Fibroblast of pulmonary artery (primary cell): ENCODE measurements at regions not wholly inside any gene's neighbourhood (a gene's known extent, or its start where the extent isn't known, plus 50 kb on each side); places are given as distances from the start of the nearest gene placed in this dataset.
A peak's percentile ranks its signal among the peaks of the same experiment; 100 is the strongest.

ENCODE experiments used
- DNase-seq: peaks from one replicate; pipeline ENCODE4 v3.0.0-alpha.2; 2010; ENCODE audit warnings: low read depth
- H3K4me3 ChIP-seq: replicated peaks from 2 replicates; pipeline ENCODE4 v1.5.1; 2011; ENCODE audit warnings: low read depth, mild to moderate bottlenecking, control low read depth, low read length, moderate library complexity
- TF ChIP-seq, protein P1 (sequence below): IDR thresholded peaks from 2 replicates; pipeline ENCODE4 v1.5.1; 2011; ENCODE audit warnings: mild to moderate bottlenecking, control low read depth, low read length, inconsistent platforms; ENCODE audit errors: missing control alignments

DNA sequence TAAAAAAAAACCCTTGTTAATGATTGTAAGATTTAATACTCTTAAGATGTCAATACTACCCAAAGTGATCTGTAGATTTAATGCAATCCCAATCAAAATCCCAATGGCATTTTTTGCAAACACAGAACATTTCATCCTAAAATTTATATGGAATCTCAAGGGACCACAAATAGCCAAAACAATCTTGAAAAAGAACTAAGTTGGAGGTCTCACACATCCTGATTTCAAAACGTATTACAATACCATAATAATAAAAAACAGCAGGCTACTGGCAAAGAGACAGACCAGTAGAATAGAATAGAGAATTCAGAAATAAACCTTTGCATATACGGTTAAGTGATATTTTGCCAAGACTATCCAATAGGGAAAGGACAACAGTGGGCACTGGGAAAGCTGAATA, 331.9 kb upstream of the JARID2 start:
- no peak overlapping the region for H3K4me3 ChIP-seq
- TF ChIP-seq, protein P1, sequence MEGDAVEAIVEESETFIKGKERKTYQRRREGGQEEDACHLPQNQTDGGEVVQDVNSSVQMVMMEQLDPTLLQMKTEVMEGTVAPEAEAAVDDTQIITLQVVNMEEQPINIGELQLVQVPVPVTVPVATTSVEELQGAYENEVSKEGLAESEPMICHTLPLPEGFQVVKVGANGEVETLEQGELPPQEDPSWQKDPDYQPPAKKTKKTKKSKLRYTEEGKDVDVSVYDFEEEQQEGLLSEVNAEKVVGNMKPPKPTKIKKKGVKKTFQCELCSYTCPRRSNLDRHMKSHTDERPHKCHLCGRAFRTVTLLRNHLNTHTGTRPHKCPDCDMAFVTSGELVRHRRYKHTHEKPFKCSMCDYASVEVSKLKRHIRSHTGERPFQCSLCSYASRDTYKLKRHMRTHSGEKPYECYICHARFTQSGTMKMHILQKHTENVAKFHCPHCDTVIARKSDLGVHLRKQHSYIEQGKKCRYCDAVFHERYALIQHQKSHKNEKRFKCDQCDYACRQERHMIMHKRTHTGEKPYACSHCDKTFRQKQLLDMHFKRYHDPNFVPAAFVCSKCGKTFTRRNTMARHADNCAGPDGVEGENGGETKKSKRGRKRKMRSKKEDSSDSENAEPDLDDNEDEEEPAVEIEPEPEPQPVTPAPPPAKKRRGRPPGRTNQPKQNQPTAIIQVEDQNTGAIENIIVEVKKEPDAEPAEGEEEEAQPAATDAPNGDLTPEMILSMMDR = no peak
- DNase-seq = no peak

DNA sequence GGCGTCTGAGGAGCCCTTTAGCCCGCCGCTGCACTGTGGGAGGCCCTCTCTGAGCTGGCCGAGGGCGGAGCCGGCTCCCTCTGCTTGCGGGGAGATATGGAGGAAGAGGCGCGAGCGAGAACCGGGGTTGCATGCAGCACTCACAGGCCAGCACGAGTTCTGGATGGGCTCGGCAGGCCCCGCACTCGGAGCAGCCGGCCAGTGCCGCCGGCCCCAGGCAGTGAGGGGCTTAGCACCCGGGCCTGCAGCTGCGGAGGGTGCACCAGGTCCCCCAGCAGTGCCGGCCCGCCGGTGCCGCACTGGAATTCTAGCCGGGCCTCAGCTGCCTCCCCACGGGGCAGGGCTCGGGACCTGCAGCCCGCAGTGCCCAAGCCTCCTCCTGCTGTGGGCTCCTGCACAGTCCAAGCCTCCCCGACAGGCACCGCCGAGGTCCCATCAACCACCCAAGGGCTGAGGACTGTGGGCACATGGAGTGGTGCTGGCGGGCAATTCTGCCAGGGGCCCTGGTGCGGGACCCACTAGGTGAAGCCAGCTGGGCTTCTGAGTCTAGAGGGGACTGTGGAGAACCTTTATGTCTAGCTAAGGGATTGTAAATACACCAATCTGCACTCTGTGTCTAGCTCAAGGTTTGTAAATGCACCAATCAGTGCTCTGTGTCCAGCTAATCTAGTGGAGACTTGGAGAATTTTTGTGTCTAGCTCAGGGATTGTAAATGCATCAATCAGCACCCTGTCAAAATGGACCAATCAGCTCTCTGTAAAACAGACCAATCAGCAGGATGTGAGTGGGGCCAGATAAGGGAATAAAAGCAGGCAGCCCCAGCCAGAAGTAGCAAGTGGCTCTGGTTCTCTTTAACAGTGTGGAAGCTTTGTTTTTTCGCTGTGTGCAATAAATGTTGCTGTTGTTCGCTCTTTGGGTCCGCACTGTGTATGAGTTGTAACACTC, 329.7 kb upstream of the JARID2 start:
- TF ChIP-seq, protein P1 = no peak
- no peak overlapping the region for H3K4me3 ChIP-seq
- DNase-seq = no peak

DNA sequence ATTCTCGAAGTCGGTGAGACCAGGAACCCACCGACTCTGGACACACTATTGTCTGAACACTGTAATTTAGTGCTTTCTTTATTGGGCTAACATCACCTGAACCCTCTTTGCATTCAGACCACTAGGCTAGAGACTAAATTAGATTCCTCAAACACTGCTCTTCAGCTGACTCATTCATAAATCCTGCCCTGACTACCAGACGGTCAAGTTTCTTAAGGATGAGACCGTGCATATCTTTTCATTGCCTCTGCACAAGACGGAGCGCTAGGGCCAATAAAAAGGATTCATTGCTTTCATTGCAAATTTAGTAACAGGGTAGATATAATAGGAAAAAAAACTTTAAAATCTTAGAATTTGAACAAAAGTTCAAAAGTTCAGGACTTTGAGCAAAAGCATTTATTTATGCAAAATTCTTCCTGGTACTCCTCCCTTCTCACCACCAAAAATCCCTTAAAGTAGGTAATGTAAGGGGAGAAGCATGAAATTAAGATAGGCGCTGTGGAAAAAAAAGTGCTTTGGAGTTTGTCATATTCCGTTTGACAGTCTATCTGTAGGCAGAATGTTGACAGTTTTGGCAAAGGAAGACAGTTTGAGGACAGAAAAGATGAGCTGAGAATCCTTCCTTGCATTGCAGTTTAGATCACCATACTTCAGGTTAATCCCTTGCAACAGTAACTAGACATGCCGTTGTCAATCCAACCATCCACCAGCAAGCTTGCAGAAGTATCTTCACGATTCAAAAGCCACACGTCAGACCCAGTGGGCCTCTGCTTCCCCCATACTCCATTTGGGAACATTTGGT, 328.6 kb upstream of the JARID2 start:
- peak; percentile 28 for DNase-seq
- no peak overlapping the region for H3K4me3 ChIP-seq
- TF ChIP-seq, protein P1 = no peak

DNA sequence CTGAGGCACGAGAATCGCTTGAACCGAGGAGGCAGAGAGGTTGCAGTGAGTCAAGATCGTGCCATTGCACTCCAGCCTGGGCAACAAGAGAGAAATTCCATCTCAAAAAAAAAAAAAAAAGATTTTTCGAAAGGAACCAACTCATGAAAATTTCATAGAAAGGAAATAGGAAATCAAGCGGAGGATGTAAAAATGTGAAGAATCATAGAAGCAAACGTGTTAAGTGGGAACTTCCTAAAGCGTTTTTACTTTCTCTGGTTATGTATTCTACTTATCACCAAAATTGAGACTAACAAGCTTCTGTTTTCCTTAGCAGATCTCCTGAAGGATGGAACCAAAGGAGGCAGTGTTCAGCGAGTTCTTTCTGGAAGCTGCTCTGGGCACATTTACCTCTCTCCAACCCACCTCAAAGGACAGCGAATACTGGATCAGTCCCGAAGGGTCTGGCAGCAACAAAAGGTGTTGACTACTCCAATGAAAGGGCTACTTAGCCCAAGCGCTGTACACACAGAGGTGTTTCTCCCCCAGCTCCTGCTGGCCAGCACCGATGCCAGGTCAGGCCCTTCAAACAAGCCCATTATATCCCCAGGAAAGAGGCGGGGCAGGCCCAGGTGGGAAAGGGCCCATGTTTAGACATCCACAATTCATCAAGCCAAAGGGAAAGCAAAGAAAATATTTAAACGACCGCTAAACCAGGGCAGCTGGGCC, 327.5 kb upstream of the JARID2 start:
- no peak overlapping the region for H3K4me3 ChIP-seq
- DNase-seq = no peak
- TF ChIP-seq, protein P1 = no peak

DNA sequence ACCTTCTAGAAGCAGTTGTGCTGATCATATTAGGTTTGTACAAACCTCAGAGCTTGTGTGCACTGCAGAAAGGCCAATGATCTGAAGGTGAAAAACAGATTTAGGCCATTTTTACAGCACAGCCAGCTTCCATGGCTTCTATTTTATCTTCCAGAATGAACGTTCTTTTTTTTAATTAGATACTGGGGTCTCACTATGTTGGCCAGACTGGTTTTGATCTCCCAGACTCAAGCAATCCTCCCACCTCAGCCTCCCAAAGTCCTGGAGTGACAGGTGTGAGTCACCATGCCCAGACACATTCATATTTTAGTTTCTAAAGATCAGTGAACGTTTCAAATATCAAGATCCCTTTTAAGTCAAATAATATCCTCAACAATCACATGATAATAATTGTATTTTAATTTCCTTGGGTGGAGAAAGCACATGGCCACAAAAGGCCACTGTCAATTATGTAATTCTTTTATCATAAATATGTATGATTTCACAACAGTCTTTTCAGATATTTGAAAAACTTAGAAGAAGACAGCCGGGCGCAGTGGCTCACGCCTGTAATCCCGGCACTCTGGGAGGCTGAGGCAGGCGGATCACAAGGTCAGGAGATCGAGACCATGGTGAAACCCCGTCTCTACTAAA, 326.7 kb upstream of the JARID2 start:
- no peak overlapping the region for H3K4me3 ChIP-seq
- TF ChIP-seq, protein P1 = no peak
- DNase-seq = no peak

DNA sequence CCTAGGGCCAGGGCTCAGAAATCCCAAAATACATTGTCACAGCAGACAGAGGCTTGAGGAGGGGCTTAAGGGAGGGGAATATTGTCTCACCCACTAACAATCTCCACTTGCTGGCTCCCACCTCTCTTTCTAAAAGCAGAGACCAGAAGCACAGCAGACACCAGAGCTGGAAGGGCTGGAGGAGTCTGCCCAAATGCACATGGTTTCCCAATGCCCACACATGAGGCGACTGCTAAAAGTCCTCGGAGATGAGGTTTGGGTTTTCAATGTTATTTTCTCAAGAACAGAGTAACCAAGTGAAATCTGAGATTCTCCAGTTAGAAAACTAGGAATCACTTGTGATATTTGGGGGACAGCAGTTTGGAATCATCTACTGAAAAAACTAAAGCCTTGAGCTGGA, 325.6 kb upstream of the JARID2 start:
- no peak for DNase-seq
- H3K4me3 ChIP-seq = no peak overlapping the region
- TF ChIP-seq, protein P1 = no peak
